ENCODE measurements at regions not wholly inside any gene's neighbourhood (a gene's known extent, or its start where the extent isn't known, plus 50 kb on each side); places are given as distances from the start of the nearest gene placed in this dataset.

DNA sequence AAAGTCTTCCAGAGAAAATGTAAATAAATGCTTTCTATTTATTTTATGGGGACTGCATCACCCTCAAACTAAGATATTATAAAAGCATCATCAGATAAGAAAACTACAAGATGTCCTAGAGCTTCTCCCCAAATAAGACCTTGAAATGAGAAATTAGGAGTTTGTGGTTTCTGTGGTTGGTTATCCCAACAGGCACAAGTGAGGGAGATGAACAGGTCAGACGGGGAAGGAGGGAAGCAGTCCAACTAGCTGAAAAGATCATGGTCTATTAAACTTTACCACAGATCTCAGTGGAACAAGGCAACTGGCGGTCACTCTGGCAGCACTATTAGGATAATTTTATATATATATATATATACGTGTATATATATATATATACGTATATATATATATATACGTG is 319.3 kb upstream of the GRID2 start:
- H3K27ac ChIP-seq (ENCODE audit: control insufficient read depth, insufficient read depth, low read length): no peak overlapping the region
- H3K9me1 ChIP-seq (ENCODE audit: control insufficient read depth, extremely low read depth, insufficient read depth, low read length): no peaks in the 10 kb centered on the region
- no peaks in the 10 kb centered on the region for H3K27me3 ChIP-seq (ENCODE audit: control insufficient read depth, extremely low read depth, insufficient read depth, low read length)
- no peak overlapping the region for H3K4me3 ChIP-seq (ENCODE audit: control insufficient read depth in 2 of 3, extremely low read depth in 1 of 3, insufficient read depth in 2 of 3, low read depth in 1 of 3, low read length in 3 of 3)
- FAIRE-seq (no peak), DNase-seq (ENCODE audit: low read depth, low spot score) (no peak)
- TF ChIP-seq, protein P1, sequence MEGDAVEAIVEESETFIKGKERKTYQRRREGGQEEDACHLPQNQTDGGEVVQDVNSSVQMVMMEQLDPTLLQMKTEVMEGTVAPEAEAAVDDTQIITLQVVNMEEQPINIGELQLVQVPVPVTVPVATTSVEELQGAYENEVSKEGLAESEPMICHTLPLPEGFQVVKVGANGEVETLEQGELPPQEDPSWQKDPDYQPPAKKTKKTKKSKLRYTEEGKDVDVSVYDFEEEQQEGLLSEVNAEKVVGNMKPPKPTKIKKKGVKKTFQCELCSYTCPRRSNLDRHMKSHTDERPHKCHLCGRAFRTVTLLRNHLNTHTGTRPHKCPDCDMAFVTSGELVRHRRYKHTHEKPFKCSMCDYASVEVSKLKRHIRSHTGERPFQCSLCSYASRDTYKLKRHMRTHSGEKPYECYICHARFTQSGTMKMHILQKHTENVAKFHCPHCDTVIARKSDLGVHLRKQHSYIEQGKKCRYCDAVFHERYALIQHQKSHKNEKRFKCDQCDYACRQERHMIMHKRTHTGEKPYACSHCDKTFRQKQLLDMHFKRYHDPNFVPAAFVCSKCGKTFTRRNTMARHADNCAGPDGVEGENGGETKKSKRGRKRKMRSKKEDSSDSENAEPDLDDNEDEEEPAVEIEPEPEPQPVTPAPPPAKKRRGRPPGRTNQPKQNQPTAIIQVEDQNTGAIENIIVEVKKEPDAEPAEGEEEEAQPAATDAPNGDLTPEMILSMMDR (optimal IDR thresholded peaks at IDR 0.05 in 1 of 3, IDR thresholded peaks at IDR 0.05 in 1 of 3, conservative IDR thresholded peaks at IDR 0.05 in 1 of 3; ENCODE audit: extremely low read depth in 1 of 3, insufficient read depth in 2 of 3, low read length in 3 of 3): no peak
- no peak for TF ChIP-seq EZH2 (IDR thresholded peaks at IDR 0.05; ENCODE audit: low read length)
- H3K36me3 ChIP-seq (ENCODE audit: control insufficient read depth in 2 of 2, extremely low read depth in 1 of 2, insufficient read depth in 2 of 2, low read length in 2 of 2): no peaks in the 10 kb centered on the region
- H3K9me3 ChIP-seq (ENCODE audit: control insufficient read depth, low read depth, low read length): no peaks in the 10 kb centered on the region
- no peaks in the 10 kb centered on the region for H3K79me2 ChIP-seq (ENCODE audit: control insufficient read depth, insufficient read depth, low read length)
- H3K4me1 ChIP-seq (ENCODE audit: control insufficient read depth, extremely low read depth, insufficient read depth, low read length): no peaks in the 10 kb centered on the region
- no peak overlapping the region for H3K9ac ChIP-seq (ENCODE audit: control insufficient read depth, extremely low read depth, insufficient read depth, low read length)
- no peaks in the 10 kb centered on the region for H4K20me1 ChIP-seq (ENCODE audit: control insufficient read depth, extremely low read depth, insufficient read depth, low read length)
- H3K4me2 ChIP-seq (ENCODE audit: control insufficient read depth, extremely low read depth, insufficient read depth, low read depth, low read length): no peak overlapping the region
- dilution Hi-C loops (cut with MboI; ENCODE audit: extremely low pct_ligation_motif_present, low sequenced_read_pairs): no loop called here
- H2AFZ ChIP-seq (ENCODE audit: control insufficient read depth, low read length): no peak overlapping the region

DNA sequence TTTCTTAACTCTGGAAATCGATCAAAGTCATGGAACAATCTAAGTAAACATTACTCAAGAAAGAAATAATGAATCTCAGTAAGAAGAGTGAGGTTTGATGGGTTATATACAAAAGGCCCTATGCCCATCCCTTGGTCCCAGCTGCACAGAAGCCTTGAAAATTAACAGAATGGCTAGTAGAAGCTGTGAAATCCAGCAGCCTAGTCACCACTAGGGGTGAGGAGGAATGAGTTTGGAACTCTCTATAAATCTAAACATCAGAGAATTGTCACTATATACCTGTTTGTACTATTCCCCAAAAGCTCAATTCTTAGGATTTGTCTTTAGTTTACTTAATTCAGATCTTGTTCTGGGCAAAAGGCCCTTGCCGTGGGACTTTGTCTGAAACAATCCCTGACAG is 313.9 kb upstream of the GRID2 start:
- H2AFZ ChIP-seq (ENCODE audit: control insufficient read depth, low read length): no peak overlapping the region

More for the DNA sequence above, 313.9 kb upstream of the GRID2 start:
- TF ChIP-seq EZH2 (IDR thresholded peaks at IDR 0.05; ENCODE audit: low read length): no peak
- TF ChIP-seq, protein P1 (optimal IDR thresholded peaks at IDR 0.05 in 1 of 3, IDR thresholded peaks at IDR 0.05 in 1 of 3, conservative IDR thresholded peaks at IDR 0.05 in 1 of 3; ENCODE audit: extremely low read depth in 1 of 3, insufficient read depth in 2 of 3, low read length in 3 of 3): no peak
- Histone ChIP-seq H3K36me3 (ENCODE audit: control insufficient read depth in 2 of 2, extremely low read depth in 1 of 2, insufficient read depth in 2 of 2, low read length in 2 of 2) (no peaks in the 10 kb centered on the region), H3K27ac (ENCODE audit: control insufficient read depth, insufficient read depth, low read length) (no peak overlapping the region), H3K4me3 (ENCODE audit: control insufficient read depth in 2 of 3, extremely low read depth in 1 of 3, insufficient read depth in 2 of 3, low read depth in 1 of 3, low read length in 3 of 3) (no peak overlapping the region), H4K20me1 (ENCODE audit: control insufficient read depth, extremely low read depth, insufficient read depth, low read length) (no peaks in the 10 kb centered on the region), H3K9ac (ENCODE audit: control insufficient read depth, extremely low read depth, insufficient read depth, low read length) (no peak overlapping the region), H3K27me3 (ENCODE audit: control insufficient read depth, extremely low read depth, insufficient read depth, low read length) (no peaks in the 10 kb centered on the region), H3K9me1 (ENCODE audit: control insufficient read depth, extremely low read depth, insufficient read depth, low read length) (no peaks in the 10 kb centered on the region), H3K79me2 (ENCODE audit: control insufficient read depth, insufficient read depth, low read length) (no peaks in the 10 kb centered on the region), H3K4me2 (ENCODE audit: control insufficient read depth, extremely low read depth, insufficient read depth, low read depth, low read length) (no peak overlapping the region), H3K9me3 (ENCODE audit: control insufficient read depth, low read depth, low read length) (no peaks in the 10 kb centered on the region), H3K4me1 (ENCODE audit: control insufficient read depth, extremely low read depth, insufficient read depth, low read length) (no peaks in the 10 kb centered on the region)
- dilution Hi-C loops (cut with MboI; ENCODE audit: extremely low pct_ligation_motif_present, low sequenced_read_pairs): no loop called here
- no peak for FAIRE-seq
- no peak for DNase-seq (ENCODE audit: low read depth, low spot score)
